ENCODE measurements at regions not wholly inside any gene's neighbourhood (a gene's known extent, or its start where the extent isn't known, plus 50 kb on each side); places are given as distances from the start of the nearest gene placed in this dataset.

DNA sequence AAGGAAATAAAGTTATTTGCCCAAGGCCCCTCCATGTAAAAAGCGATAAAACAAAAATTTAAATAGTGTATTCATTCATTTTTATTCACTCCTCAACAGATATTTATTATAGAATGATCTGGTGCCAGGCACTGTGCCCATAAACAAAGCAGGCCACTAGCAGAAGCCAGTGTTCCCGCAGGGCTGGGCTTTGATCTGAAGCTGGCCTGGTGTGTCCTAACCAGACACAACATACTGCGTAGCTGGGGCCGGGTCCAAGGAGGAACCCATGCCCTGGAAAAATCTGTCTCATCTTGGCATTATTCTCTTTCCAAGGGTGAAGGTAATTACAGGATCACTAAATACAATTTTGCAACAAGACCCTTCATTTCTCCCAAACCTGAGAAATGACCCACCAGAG, 537.4 kb upstream of the CDH5 start:
- no peak overlapping the region for H3K4me3 ChIP-seq (replicated peaks in 1 of 2; ENCODE audit: low read depth in 2 of 2, low read length in 2 of 2)
- no peak for DNase-seq (ENCODE audit: low read depth in 2 of 2)
- TF ChIP-seq, protein P1, sequence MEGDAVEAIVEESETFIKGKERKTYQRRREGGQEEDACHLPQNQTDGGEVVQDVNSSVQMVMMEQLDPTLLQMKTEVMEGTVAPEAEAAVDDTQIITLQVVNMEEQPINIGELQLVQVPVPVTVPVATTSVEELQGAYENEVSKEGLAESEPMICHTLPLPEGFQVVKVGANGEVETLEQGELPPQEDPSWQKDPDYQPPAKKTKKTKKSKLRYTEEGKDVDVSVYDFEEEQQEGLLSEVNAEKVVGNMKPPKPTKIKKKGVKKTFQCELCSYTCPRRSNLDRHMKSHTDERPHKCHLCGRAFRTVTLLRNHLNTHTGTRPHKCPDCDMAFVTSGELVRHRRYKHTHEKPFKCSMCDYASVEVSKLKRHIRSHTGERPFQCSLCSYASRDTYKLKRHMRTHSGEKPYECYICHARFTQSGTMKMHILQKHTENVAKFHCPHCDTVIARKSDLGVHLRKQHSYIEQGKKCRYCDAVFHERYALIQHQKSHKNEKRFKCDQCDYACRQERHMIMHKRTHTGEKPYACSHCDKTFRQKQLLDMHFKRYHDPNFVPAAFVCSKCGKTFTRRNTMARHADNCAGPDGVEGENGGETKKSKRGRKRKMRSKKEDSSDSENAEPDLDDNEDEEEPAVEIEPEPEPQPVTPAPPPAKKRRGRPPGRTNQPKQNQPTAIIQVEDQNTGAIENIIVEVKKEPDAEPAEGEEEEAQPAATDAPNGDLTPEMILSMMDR (IDR thresholded peaks at IDR 0.05; ENCODE audit: low read depth, low read length), result no peak

DNA sequence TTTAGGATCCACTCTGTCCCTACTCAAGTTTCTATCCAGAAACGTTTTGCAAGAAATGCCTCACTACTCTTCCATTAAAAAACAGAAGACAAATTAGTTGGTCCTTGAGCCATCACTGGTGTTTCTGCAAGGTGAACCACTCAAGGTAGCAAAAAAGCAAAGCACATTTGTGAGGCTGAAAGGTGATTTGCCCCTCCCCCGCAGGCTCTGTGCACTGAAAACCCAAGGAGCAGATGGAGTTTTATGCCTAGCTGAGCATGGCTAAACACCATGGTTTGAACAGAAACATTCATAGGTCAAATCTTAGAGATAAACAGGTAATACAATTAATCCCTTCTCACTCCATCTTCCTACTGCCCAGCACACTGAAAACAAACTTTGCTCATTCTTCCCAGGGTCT, 538.2 kb upstream of the CDH5 start:
- TF ChIP-seq, protein P1 (IDR thresholded peaks at IDR 0.05; ENCODE audit: low read depth, low read length), result no peak
- no peak for DNase-seq (ENCODE audit: low read depth in 2 of 2)
- no peak overlapping the region for H3K4me3 ChIP-seq (replicated peaks in 1 of 2; ENCODE audit: low read depth in 2 of 2, low read length in 2 of 2)

DNA sequence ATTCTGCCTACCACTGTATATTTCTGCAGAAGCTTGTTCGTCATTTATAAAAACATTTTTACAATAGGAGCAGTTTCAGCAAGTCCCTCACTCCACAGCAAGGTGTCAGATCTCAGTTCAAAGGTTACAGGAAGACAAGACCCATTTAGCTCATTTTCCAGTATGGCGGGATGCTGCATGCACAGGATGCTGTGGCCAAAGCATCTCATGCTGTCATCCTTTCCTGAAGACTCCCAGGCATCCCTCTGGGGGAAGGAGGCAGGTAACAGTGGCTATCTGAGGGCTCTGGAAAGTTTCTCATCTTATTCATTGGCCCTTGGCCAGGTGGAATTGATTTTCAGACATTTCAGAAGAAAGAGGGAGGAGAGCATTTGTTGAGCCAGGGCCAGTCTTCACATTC, 539.3 kb upstream of the CDH5 start:
- TF ChIP-seq, protein P1 (IDR thresholded peaks at IDR 0.05; ENCODE audit: low read depth, low read length), result no peak
- H3K4me3 ChIP-seq (replicated peaks in 1 of 2; ENCODE audit: low read depth in 2 of 2, low read length in 2 of 2), result no peak overlapping the region
- DNase-seq (ENCODE audit: low read depth in 2 of 2), result no peak

DNA sequence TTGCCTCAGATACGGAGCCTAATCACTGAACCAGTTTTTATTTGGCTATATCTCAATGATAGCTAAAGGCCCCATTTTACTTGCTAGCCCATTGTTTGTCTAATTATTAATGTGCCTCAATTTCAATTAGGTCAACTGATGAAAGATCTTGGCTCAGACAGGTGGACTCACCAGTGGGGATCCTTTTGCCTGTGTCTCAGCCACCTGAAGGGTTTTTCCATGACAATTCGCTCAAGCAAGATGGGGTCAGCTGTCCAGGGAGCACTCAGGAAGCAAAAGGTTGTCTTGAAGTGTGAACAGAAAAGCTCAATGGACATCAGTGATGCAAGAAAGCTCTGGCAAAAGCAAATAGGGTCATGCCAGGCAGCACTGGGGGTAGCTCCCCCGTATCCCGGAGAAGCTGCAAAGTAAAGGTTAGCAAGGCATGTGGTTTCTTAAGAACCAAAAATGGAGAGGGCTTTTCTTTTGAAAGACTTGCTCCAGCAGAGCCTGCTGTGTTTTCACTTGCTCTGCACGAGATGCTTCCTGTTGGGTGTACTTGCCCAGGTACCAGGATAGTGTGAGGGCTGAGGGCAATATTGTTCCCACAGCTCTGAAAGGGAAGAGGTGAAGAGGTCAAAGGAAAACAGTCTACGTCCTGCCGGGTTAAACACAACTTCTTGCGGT, 541.2 kb upstream of the CDH5 start:
- no peak for DNase-seq (ENCODE audit: low read depth in 2 of 2)
- TF ChIP-seq, protein P1 (IDR thresholded peaks at IDR 0.05; ENCODE audit: low read depth, low read length), result no peak
- no peak overlapping the region for H3K4me3 ChIP-seq (replicated peaks in 1 of 2; ENCODE audit: low read depth in 2 of 2, low read length in 2 of 2)

DNA sequence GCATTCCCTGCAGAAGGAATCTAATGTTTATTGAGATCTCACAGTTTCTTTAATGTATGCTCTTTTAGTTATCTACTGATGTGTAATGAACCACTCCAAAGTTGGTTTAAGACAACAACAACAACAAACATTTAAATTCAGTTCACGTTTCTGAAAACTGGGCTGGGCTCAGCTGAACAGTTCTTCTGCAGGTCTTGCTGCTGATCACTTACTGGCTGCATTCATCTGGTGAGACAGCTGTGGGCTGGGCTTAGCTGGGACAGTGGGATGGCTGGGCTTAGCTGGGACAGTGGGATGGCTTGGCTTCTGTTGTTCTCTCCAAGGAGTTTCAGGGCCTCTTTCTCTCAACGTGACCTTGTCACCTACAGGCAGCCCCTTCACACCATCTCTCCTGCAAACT, 544.3 kb upstream of the CDH5 start:
- H3K4me3 ChIP-seq (replicated peaks in 1 of 2; ENCODE audit: low read depth in 2 of 2, low read length in 2 of 2), result no peak overlapping the region
- DNase-seq (ENCODE audit: low read depth in 2 of 2), result no peak
- TF ChIP-seq, protein P1 (IDR thresholded peaks at IDR 0.05; ENCODE audit: low read depth, low read length), result no peak

DNA sequence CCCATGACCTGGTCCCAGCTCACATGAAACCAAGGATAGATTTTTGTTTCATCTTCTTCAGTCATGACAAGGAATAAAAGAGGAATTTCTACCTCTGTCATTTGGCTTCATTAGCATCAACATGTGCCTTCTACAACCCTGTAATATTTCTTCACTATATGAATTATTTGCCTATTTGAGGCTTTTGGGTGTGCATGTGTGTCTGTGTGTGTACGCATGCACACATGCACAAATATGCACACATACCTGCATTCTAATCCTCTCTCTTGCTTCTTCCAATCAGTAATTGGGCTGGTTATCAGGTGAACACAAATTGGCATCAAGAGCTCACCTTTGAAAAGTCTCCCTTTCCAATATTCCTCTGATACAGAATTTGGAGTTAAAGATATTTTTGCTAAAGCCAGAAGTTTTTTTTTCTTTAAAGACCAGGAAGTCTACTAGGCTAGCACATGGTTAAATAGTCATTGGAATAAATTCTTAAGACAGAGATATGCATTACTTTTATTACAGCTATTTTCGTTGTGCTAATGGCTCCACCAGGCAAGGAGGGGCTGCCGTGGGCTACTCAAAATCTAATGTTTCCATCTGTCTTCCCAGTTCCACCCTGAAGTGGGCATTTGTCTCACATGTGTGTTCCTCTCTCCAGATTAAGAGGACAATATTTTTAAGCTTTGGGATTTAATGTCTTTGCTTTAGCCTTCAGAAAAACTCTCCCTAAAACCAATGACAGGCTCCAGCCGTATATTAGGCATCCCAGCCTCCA, 547.2 kb upstream of the CDH5 start:
- TF ChIP-seq, protein P1 (IDR thresholded peaks at IDR 0.05; ENCODE audit: low read depth, low read length), result no peak
- DNase-seq (ENCODE audit: low read depth in 2 of 2), result no peak
- no peak overlapping the region for H3K4me3 ChIP-seq (replicated peaks in 1 of 2; ENCODE audit: low read depth in 2 of 2, low read length in 2 of 2)

Data from cardiac fibroblast (primary cell).